ENCODE measurements at regions not wholly inside any gene's neighbourhood (a gene's known extent, or its start where the extent isn't known, plus 50 kb on each side); places are given as distances from the start of the nearest gene placed in this dataset.
A peak's percentile ranks its signal among the peaks of the same experiment; 100 is the strongest.

DNA sequence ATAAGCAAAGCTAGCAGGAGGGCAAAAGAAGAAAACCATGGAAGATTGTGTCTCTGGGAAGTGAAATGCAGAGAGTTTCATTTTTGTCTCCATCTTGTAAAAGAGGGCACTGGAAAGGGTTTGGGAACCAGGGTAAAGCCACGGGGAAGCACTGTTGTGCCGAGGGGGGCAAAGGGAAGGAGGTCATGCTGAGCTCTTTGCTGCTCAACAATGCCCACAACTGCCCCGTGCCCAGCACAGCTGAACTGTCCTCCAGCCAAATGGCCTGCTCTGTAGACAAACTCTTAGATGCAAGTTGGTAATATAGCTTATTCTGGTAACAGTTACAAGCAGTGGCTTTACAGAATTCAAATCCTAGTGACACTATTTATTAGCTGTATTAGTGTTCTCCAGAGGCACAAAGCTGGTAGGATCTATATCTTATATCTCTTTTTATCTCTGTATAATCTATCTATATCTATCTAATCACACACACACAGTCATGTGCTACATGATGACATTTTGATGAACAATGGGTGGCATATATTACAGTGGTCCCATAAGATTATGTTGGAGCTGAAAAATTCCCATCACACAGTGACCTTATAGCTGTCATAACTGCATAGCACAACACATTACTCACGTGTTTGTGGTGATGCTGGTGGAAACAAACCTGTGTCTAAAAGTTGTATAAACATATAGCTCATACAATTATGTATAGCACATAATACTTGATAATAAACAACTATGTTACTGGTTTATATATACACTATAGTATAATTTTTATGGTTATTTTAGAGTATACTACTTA lies 203.4 kb upstream of the DDHD1 start:
- WGBS (ENCODE audit: extremely low coverage, insufficient read length, low lambda C conversion rate) = no CpG with 5 or more reads among the region's 4 CpGs
- H4K5ac ChIP-seq (ENCODE audit: insufficient read length, low read depth, low read length) = peak overlapping the region; percentile 72
- Mint-ChIP-seq H3K27ac (peak overlapping the region; percentile 93 to 99 (median 97)), H3K4me1 (peaks cover 38 to 39% of the 10 kb centered on the region in 2 experiments), H3K9me3 (peaks cover 0 to 11% of the 10 kb centered on the region in 2 experiments; a peak in 3 of 5 replicates), H3K27me3 (ENCODE audit: low read depth) (no peaks in the 10 kb centered on the region), H3K4me3 (peak overlapping the region in 1 of 2 experiments; percentile 1; a peak in 1 of 5 replicates), H3K36me3 (ENCODE audit: insufficient read depth in 1 of 3, low read depth in 3 of 3) (peaks cover 10 to 14% (median 11%) of the 10 kb centered on the region in 3 experiments)
- H3K4me2 ChIP-seq (ENCODE audit: insufficient read depth, insufficient read length, low read length) = peak overlapping the region; percentile 18
- H3K4me1 ChIP-seq (ENCODE audit: insufficient read depth, low read length) = peaks cover 2% of the 10 kb centered on the region; the same call in 1 of the 2 replicates
- no peak overlapping the region for H3K4ac ChIP-seq (ENCODE audit: low read depth, low read length)
- peak overlapping the region; percentile 56 for H2BK5ac ChIP-seq (ENCODE audit: insufficient read length, low read length)
- no peaks in the 10 kb centered on the region for H3K27me3 ChIP-seq (ENCODE audit: insufficient read depth, low read length)
- H3K79me2 ChIP-seq (ENCODE audit: insufficient read depth, low read length) = no peaks in the 10 kb centered on the region
- no peak overlapping the region for H2AK5ac ChIP-seq (ENCODE audit: insufficient read length, low read length)
- H2BK20ac ChIP-seq (ENCODE audit: low read depth, low read length, poor library complexity, severe bottlenecking) = no peak overlapping the region
- H4K8ac ChIP-seq (replicated peaks; ENCODE audit: insufficient read length, low read depth, low read length) = no peak overlapping the region
- H2BK12ac ChIP-seq (ENCODE audit: insufficient read length, low read depth, low read length) = peak overlapping the region; percentile 80
- no peak for TF ChIP-seq CTCF (conservative IDR thresholded peaks at IDR 0.05)
- no peaks in the 10 kb centered on the region for H3K23me2 ChIP-seq (ENCODE audit: insufficient read length, low read depth, low read length, poor library complexity, severe bottlenecking)
- no peaks in the 10 kb centered on the region for H4K20me1 ChIP-seq (ENCODE audit: control insufficient read depth, insufficient read depth, insufficient read length)
- no peak overlapping the region for H2AFZ ChIP-seq (ENCODE audit: low read length)
- H3K18ac ChIP-seq (ENCODE audit: insufficient read length, low read depth, low read length) = peak overlapping the region; percentile 54
- peak overlapping the region; percentile 91 for H3K27ac ChIP-seq (ENCODE audit: insufficient read length, low read depth, low read length)
- no peak overlapping the region for H3T11ph ChIP-seq (ENCODE audit: low read length)
- H3K9ac ChIP-seq (ENCODE audit: extremely low read depth, insufficient read length, low read length) = no peak overlapping the region
- H4K91ac ChIP-seq (ENCODE audit: insufficient read length, low read depth, low read length) = no peak overlapping the region
- no peak overlapping the region for H2BK120ac ChIP-seq (ENCODE audit: low read depth, low read length, poor library complexity, severe bottlenecking)
- no peaks in the 10 kb centered on the region for H3K79me1 ChIP-seq (ENCODE audit: insufficient read depth, low read depth, low read length, poor library complexity, severe bottlenecking)
- no peak overlapping the region for H2BK15ac ChIP-seq (ENCODE audit: low read depth, low read length)
- H3K9me3 ChIP-seq (ENCODE audit: control insufficient read depth, low read depth, low read length) = no peaks in the 10 kb centered on the region
- no peak overlapping the region for H3K56ac ChIP-seq (ENCODE audit: insufficient read length, low read depth, low read length)
- DNase-seq = peak; percentile 34
- H3K23ac ChIP-seq (ENCODE audit: insufficient read length, low read depth, low read length) = no peak overlapping the region
- H3K14ac ChIP-seq (ENCODE audit: insufficient read depth, low read length) = peak overlapping the region; percentile 25; the same call in 1 of the 2 replicates
